A549 (cell line): ENCODE measurements at regions not wholly inside any gene's neighbourhood (a gene's known extent, or its start where the extent isn't known, plus 50 kb on each side); places are given as distances from the start of the nearest gene placed in this dataset.

Source experiments
- ATAC-seq, 2 experiments: fragments of 200-7000 bp in 1 of 2; fragments of >200 bp in 1 of 2; cut with Nextera tagmentation in 1 of 2; cut with Tn5 transposase in 1 of 2; 3 replicates each; pipeline versions ENCODE4 v1.8.0 to v1.9.1; 2018 to 2020; ENCODE audit warnings: mild to moderate bottlenecking in 1 of 2, moderate library complexity in 1 of 2
- CTCF ChIA-PET: fragments of 300-600 bp; sonication (Branson Sonifier 250); formaldehyde crosslinking; extraction: SDS; loops from one replicate; lab custom pipeline; 2021; ENCODE audit warnings: antibody characterized with exemption, inconsistent platforms; lab: Yijun Ruan, JAX
- POLR2A ChIA-PET: fragments of 350-600 bp; formaldehyde crosslinking; extraction: SDS; loops from one replicate; lab custom pipeline; 2021; ENCODE audit warnings: antibody characterized with exemption, inconsistent platforms; lab: Yijun Ruan, JAX
- DNase-seq, 2 experiments: peaks; one replicate each; pipeline versions ENCODE4 v3.0.0 to v3.0.0-alpha.2; 2011 to 2016; ENCODE audit warnings: low read depth in 1 of 2, low spot score in 1 of 2
- FAIRE-seq: peaks from 2 replicates; lab custom pipeline; 2011; peaks lifted over from hg19 to GRCh38; lab: Jason Lieb, UNC
- H3K27ac ChIP-seq, 2 experiments: fragments of >200 bp; sonication (Bioruptor Twin); formaldehyde crosslinking; 3 replicates each; pipeline ENCODE4 v1.5.1; 2016 to 2017
- H3K4me1 ChIP-seq: fragments of >200 bp; sonication (Bioruptor Twin); formaldehyde crosslinking; 3 replicates; pipeline ENCODE4 v1.6.1; 2016
- H3K4me2 ChIP-seq: fragments of >200 bp; sonication (Bioruptor Twin); formaldehyde crosslinking; 3 replicates; pipeline ENCODE4 v1.6.1; 2016
- H3K4me3 ChIP-seq: fragments of >200 bp; sonication (Bioruptor Twin); formaldehyde crosslinking; 3 replicates; pipeline ENCODE4 v1.5.1; 2016
- H3K9me3 ChIP-seq: fragments of >200 bp; sonication (Bioruptor Twin); formaldehyde crosslinking; 3 replicates; pipeline ENCODE4 v1.6.1; 2016
- ATOH8 ChIP-seq: fragments of 250-450 bp; sonication (Bioruptor Pico); IDR thresholded peaks from 2 replicates; pipeline ENCODE4 v1.5.0; 2020; ENCODE audit warnings: low read depth, mild to moderate bottlenecking, moderate library complexity
- BCL3 ChIP-seq: fragments of >200 bp; sonication (Bioruptor Twin); formaldehyde crosslinking; IDR thresholded peaks from 3 replicates; pipeline ENCODE4 v1.6.1; 2016
- CBX2 ChIP-seq: fragments of 200-600 bp; sonication (generic); IDR thresholded peaks from 2 replicates; pipeline ENCODE4 v1.6.1; 2016; ENCODE audit warnings: low read depth, mild to moderate bottlenecking, borderline replicate concordance
- CBX8 ChIP-seq: fragments of 200-600 bp; sonication (generic); IDR thresholded peaks from 2 replicates; pipeline ENCODE4 v1.6.1; 2016
- CHD4 ChIP-seq: fragments of 200-600 bp; sonication (generic); IDR thresholded peaks from 2 replicates; pipeline ENCODE4 v1.6.1; 2016; ENCODE audit warnings: antibody characterized with exemption, mild to moderate bottlenecking, borderline replicate concordance
- CTCF ChIP-seq: fragments of >200 bp; sonication (Bioruptor Twin); formaldehyde crosslinking; IDR thresholded peaks from 3 replicates; pipeline ENCODE4 v1.5.1; 2016
- E2F6 ChIP-seq: IDR thresholded peaks from 2 replicates; pipeline ENCODE4 v1.6.1; 2012; ENCODE audit warnings: low read depth, borderline replicate concordance
- EHF ChIP-seq: fragments of 250-450 bp; sonication (Bioruptor Pico); IDR thresholded peaks from 2 replicates; pipeline ENCODE4 v1.5.0; 2020; ENCODE audit warnings: mild to moderate bottlenecking
- EHMT2 ChIP-seq: fragments of 200-600 bp; sonication (generic); IDR thresholded peaks from 2 replicates; pipeline ENCODE4 v1.6.1; 2016; ENCODE audit warnings: antibody characterized with exemption, low read depth, mild to moderate bottlenecking, moderate library complexity
- ESRRA ChIP-seq: fragments of 150-350 bp; IDR thresholded peaks from 2 replicates; pipeline ENCODE4 v1.6.1; 2014; ENCODE audit warnings: mild to moderate bottlenecking, low read length, borderline replicate concordance
- HES2 ChIP-seq: fragments of >200 bp; sonication (Bioruptor Twin); formaldehyde crosslinking; IDR thresholded peaks from 2 replicates; pipeline ENCODE4 v1.6.1; 2016
- HEYL ChIP-seq: fragments of 250-450 bp; sonication (Bioruptor Pico); IDR thresholded peaks from 2 replicates; pipeline ENCODE4 v1.8.0; 2021; ENCODE audit warnings: mild to moderate bottlenecking, moderate library complexity
- HOXA7 ChIP-seq: fragments of 250-450 bp; sonication (Bioruptor Pico); IDR thresholded peaks from 2 replicates; pipeline ENCODE4 v1.5.0; 2020; ENCODE audit warnings: mild to moderate bottlenecking, moderate library complexity
- HOXB13 ChIP-seq: fragments of 250-450 bp; sonication (Bioruptor Pico); IDR thresholded peaks from 2 replicates; pipeline ENCODE4 v1.5.0; 2020; ENCODE audit warnings: low read depth, mild to moderate bottlenecking, moderate library complexity
- KDM1A ChIP-seq: fragments of 200-600 bp; sonication (generic); IDR thresholded peaks from 2 replicates; pipeline ENCODE4 v1.6.1; 2016; ENCODE audit warnings: low read depth, mild to moderate bottlenecking
- KDM5A ChIP-seq: fragments of 200-600 bp; sonication (generic); IDR thresholded peaks from 2 replicates; pipeline ENCODE4 v1.6.1; 2016; ENCODE audit warnings: antibody characterized with exemption, mild to moderate bottlenecking
- MAX ChIP-seq: IDR thresholded peaks from 2 replicates; pipeline ENCODE4 v1.6.1; 2012
- NPAS2 ChIP-seq: fragments of 250-450 bp; sonication (Bioruptor Pico); IDR thresholded peaks from 2 replicates; pipeline ENCODE4 v1.8.0; 2022; ENCODE audit warnings: mild to moderate bottlenecking, moderate library complexity, borderline replicate concordance
- PBX3 ChIP-seq: IDR thresholded peaks from 2 replicates; pipeline ENCODE4 v1.6.1; 2012
- RCOR1 ChIP-seq: fragments of 150-350 bp; IDR thresholded peaks from 2 replicates; pipeline ENCODE4 v1.6.1; 2014; ENCODE audit warnings: antibody characterized with exemption, low read length, low read depth
- RNF2 ChIP-seq: fragments of 200-600 bp; sonication (generic); IDR thresholded peaks from 2 replicates; pipeline ENCODE4 v1.6.1; 2016; ENCODE audit warnings: low read depth, mild to moderate bottlenecking, antibody characterized with exemption, moderate library complexity, borderline replicate concordance
- TP53 ChIP-seq: fragments of 250-450 bp; sonication (Bioruptor Pico); IDR thresholded peaks from 2 replicates; pipeline ENCODE4 v1.5.0; 2021; ENCODE audit warnings: mild to moderate bottlenecking, moderate library complexity
- ZC3H11A ChIP-seq: fragments of 450-650 bp; IDR thresholded peaks from 2 replicates; pipeline ENCODE4 v1.6.1; 2014; ENCODE audit warnings: antibody characterized with exemption, mild to moderate bottlenecking
- ZFP36 ChIP-seq: fragments of 450-650 bp; IDR thresholded peaks from 2 replicates; pipeline ENCODE4 v1.6.1; 2014; ENCODE audit warnings: borderline replicate concordance; ENCODE audit not compliant: partially characterized antibody
- ZSCAN20 ChIP-seq: fragments of 250-450 bp; sonication (Bioruptor Pico); IDR thresholded peaks from 2 replicates; pipeline ENCODE4 v1.8.0; 2022; ENCODE audit warnings: mild to moderate bottlenecking, moderate library complexity
- WGBS: methylation state at CpG from one replicate; pipeline ENCODE4 v1.1.6; 2017; ENCODE audit errors: missing lambda C conversion rate; 5-methylcytosine and 5-hydroxymethylcytosine counted together

- Histone ChIP-seq H3K4me3 (no peak overlapping the region), H3K4me2 (no peak overlapping the region), H3K4me1 (no peaks in the 10 kb centered on the region), H3K9me3 (no peaks in the 10 kb centered on the region), H3K27ac (no peak overlapping the region)
- peak; percentile 7 for FAIRE-seq
- DNase-seq: no peak
- POLR2A ChIA-PET: no interaction called here
- 26% methylated on average over 1 of the region's 1 CpG for WGBS
- ATAC-seq: no peak
- CTCF ChIA-PET: no interaction called here
- no peak for TF ChIP-seq MAX
- TF ChIP-seq RNF2: no peak
- TF ChIP-seq BCL3: no peak
Observed at GRCh38 chr3:99248913-99249312, 347.4 kb upstream of the DCBLD2 start.

GRCh38 chr3:99248130-99248529, 346.6 kb upstream of the DCBLD2 start:
- ChIA-PET POLR2A (no interaction called here), CTCF (no interaction called here)
- Histone ChIP-seq H3K9me3 (no peaks in the 10 kb centered on the region), H3K27ac (no peak overlapping the region), H3K4me2 (no peak overlapping the region), H3K4me3 (no peak overlapping the region), H3K4me1 (no peaks in the 10 kb centered on the region)
- DNase-seq (no peak), FAIRE-seq (no peak), ATAC-seq (no peak)
- WGBS: 0% methylated on average over 1 of the region's 1 CpG
- TF ChIP-seq EHF (CRISPR knock-in tag) (no peak), MAX (no peak), E2F6 (no peak), HOXB13 (CRISPR knock-in tag) (no peak), CHD4 (no peak), ESRRA (no peak), CTCF (no peak), ZC3H11A (no peak), EHMT2 (no peak), ZSCAN20 (CRISPR knock-in tag) (no peak)

GRCh38 chr3:99246010-99246654, 344.6 kb upstream of the DCBLD2 start:
- Histone ChIP-seq H3K4me1 (no peaks in the 10 kb centered on the region), H3K4me3 (no peak overlapping the region), H3K4me2 (no peak overlapping the region), H3K9me3 (no peaks in the 10 kb centered on the region), H3K27ac (no peak overlapping the region)
- POLR2A ChIA-PET: no interaction called here
- ATAC-seq (no peak), DNase-seq (no peak), FAIRE-seq (no peak)
- 61% methylated on average over 2 of the region's 2 CpGs for WGBS
- CTCF ChIA-PET: no interaction called here
- TF ChIP-seq E2F6 (no peak), TP53 (CRISPR knock-in tag) (no peak), NPAS2 (CRISPR knock-in tag) (no peak), KDM5A (no peak), RCOR1 (no peak), CBX8 (no peak), ATOH8 (no peak), ESRRA (no peak), KDM1A (no peak), HES2 (no peak), ZSCAN20 (CRISPR knock-in tag) (no peak), HOXA7 (CRISPR knock-in tag) (no peak), HEYL (CRISPR knock-in tag) (no peak), CBX2 (no peak), ZFP36 (no peak), PBX3 (no peak)
